ENCODE measurements at regions not wholly inside any gene's neighbourhood (a gene's known extent, or its start where the extent isn't known, plus 50 kb on each side); places are given as distances from the start of the nearest gene placed in this dataset.

DNA sequence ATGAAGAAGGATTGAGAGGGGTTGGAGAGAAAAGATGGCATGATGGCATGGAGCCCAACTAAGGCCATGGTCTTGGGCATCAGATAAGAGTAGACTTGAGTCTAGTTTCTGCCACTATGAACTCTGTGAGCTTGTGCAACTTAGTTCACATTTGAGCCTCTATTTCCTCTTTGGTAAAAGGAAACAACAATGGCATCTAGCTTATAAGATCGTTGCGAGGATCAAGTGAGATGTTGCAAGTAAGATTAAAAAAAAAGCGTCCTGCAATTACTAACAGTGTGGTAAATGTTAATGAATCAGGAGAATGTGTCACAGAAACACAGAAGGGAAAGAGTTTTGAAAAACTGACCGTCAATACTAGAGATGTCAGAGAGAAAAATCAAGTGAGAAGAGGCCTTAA lies 202.9 kb upstream of the FGGY start:
- no peak overlapping the region for H3K27ac ChIP-seq
- H3K4me1 ChIP-seq (ENCODE audit: insufficient read depth) = peaks cover 24% of the 10 kb centered on the region
- TF ChIP-seq EZH2phosphoT487 (IDR thresholded peaks at IDR 0.05; ENCODE audit: low read depth, severe bottlenecking, unreplicated experiment) (no peak), EZH2 (IDR thresholded peaks at IDR 0.05; ENCODE audit: borderline replicate concordance) (no peak)
- TF ChIP-seq, protein P1, sequence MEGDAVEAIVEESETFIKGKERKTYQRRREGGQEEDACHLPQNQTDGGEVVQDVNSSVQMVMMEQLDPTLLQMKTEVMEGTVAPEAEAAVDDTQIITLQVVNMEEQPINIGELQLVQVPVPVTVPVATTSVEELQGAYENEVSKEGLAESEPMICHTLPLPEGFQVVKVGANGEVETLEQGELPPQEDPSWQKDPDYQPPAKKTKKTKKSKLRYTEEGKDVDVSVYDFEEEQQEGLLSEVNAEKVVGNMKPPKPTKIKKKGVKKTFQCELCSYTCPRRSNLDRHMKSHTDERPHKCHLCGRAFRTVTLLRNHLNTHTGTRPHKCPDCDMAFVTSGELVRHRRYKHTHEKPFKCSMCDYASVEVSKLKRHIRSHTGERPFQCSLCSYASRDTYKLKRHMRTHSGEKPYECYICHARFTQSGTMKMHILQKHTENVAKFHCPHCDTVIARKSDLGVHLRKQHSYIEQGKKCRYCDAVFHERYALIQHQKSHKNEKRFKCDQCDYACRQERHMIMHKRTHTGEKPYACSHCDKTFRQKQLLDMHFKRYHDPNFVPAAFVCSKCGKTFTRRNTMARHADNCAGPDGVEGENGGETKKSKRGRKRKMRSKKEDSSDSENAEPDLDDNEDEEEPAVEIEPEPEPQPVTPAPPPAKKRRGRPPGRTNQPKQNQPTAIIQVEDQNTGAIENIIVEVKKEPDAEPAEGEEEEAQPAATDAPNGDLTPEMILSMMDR (IDR thresholded peaks at IDR 0.05; ENCODE audit: poor library complexity) = no peak
- DNase-seq (ENCODE audit: low spot score) = no peak
- peaks cover 5% of the 10 kb centered on the region for H3K9me3 ChIP-seq (ENCODE audit: low read depth)
- H3K79me2 ChIP-seq = no peaks in the 10 kb centered on the region
- WGBS (ENCODE audit: low lambda C conversion rate, missing lambda C conversion rate) = 94% methylated on average over 4 of the region's 4 CpGs
- H3K36me3 ChIP-seq (replicated peaks; ENCODE audit: insufficient read depth, low read depth) = no peaks in the 10 kb centered on the region
- no peaks in the 10 kb centered on the region for H3K9me2 ChIP-seq (replicated peaks; ENCODE audit: insufficient read depth)
- no peaks in the 10 kb centered on the region for H4K20me1 ChIP-seq (ENCODE audit: insufficient read depth, poor library complexity, severe bottlenecking)
- no peak overlapping the region for H3K4me3 ChIP-seq
- H2AFZ ChIP-seq = no peak overlapping the region
- H3K4me2 ChIP-seq = no peak overlapping the region
- H3K27me3 ChIP-seq = no peaks in the 10 kb centered on the region

DNA sequence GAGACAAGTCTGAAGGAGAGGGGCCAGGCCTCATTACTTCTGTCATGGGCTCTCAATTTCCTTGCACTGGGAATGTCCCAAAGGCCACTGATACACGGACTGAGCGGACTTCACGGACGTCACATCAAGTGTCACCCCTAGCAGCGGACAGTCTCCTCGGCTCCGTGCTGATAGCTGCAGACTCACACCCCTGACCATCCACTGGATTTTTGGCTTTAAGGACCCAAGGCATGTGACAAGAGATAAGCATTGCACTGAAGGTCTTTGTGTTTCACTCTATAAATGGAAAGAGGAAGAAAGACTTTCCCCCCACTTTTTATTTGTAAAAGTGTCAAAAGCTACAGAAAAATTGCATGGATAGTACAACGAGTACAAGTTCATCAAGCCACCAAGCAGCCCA lies 200.4 kb upstream of the FGGY start:
- Histone ChIP-seq H4K20me1 (ENCODE audit: insufficient read depth, poor library complexity, severe bottlenecking) (no peaks in the 10 kb centered on the region), H3K9me3 (ENCODE audit: low read depth) (no peaks in the 10 kb centered on the region), H3K27ac (no peak overlapping the region), H3K36me3 (replicated peaks; ENCODE audit: insufficient read depth, low read depth) (no peaks in the 10 kb centered on the region), H3K9me2 (replicated peaks; ENCODE audit: insufficient read depth) (no peaks in the 10 kb centered on the region), H2AFZ (no peak overlapping the region), H3K27me3 (no peaks in the 10 kb centered on the region), H3K4me2 (no peak overlapping the region), H3K79me2 (no peaks in the 10 kb centered on the region), H3K4me1 (ENCODE audit: insufficient read depth) (peaks cover 12% of the 10 kb centered on the region), H3K4me3 (no peak overlapping the region)
- 89% methylated on average over 8 of the region's 8 CpGs for WGBS (ENCODE audit: low lambda C conversion rate, missing lambda C conversion rate)
- TF ChIP-seq EZH2 (IDR thresholded peaks at IDR 0.05; ENCODE audit: borderline replicate concordance) (no peak), EZH2phosphoT487 (IDR thresholded peaks at IDR 0.05; ENCODE audit: low read depth, severe bottlenecking, unreplicated experiment) (no peak)
- TF ChIP-seq, protein P1 (IDR thresholded peaks at IDR 0.05; ENCODE audit: poor library complexity) = no peak
- no peak for DNase-seq (ENCODE audit: low spot score)

DNA sequence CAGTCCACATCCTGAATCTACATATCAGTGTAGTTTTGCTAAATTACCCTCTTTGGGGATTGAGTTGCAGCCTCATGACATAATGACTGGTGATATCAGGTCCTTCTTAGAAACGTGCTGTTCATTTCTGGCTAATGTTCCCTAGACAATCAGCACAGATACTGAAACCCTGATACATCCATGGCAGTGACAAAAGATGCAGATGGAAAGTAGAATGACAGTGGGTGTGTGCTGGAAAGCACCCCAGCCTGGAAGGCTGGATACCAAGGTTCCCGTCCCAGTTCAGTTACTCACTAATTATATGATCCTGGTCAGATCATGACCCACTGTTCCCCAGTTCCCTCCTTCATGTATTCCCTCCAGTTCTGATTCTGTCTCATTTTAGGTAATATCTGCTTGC lies 198.2 kb upstream of the FGGY start:
- 67% methylated on average over 2 of the region's 2 CpGs for WGBS (ENCODE audit: low lambda C conversion rate, missing lambda C conversion rate)
- Histone ChIP-seq H3K79me2 (no peaks in the 10 kb centered on the region), H3K4me1 (ENCODE audit: insufficient read depth) (peaks cover 6% of the 10 kb centered on the region), H3K36me3 (replicated peaks; ENCODE audit: insufficient read depth, low read depth) (no peaks in the 10 kb centered on the region), H3K9me3 (ENCODE audit: low read depth) (no peaks in the 10 kb centered on the region), H3K27me3 (no peaks in the 10 kb centered on the region), H3K4me2 (no peak overlapping the region), H3K27ac (no peak overlapping the region), H3K4me3 (no peak overlapping the region), H3K9me2 (replicated peaks; ENCODE audit: insufficient read depth) (no peaks in the 10 kb centered on the region), H2AFZ (no peak overlapping the region), H4K20me1 (ENCODE audit: insufficient read depth, poor library complexity, severe bottlenecking) (no peaks in the 10 kb centered on the region)
- TF ChIP-seq EZH2 (IDR thresholded peaks at IDR 0.05; ENCODE audit: borderline replicate concordance) (no peak), EZH2phosphoT487 (IDR thresholded peaks at IDR 0.05; ENCODE audit: low read depth, severe bottlenecking, unreplicated experiment) (no peak)
- TF ChIP-seq, protein P1 (IDR thresholded peaks at IDR 0.05; ENCODE audit: poor library complexity) = no peak
- DNase-seq (ENCODE audit: low spot score) = no peak

Measured in hepatocyte (in vitro differentiated cells).